Bronchial epithelial cell (primary cell): ENCODE measurements at regions not wholly inside any gene's neighbourhood (a gene's known extent, or its start where the extent isn't known, plus 50 kb on each side); places are given as distances from the start of the nearest gene placed in this dataset.
A peak's percentile ranks its signal among the peaks of the same experiment; 100 is the strongest.

Source experiments
- DNase-seq: peaks from one replicate; pipeline ENCODE4 v3.0.0-alpha.2; 2010; ENCODE audit warnings: low read depth
- FAIRE-seq: peaks from 2 replicates; lab custom pipeline; 2011; peaks lifted over from hg19 to GRCh38; lab: Jason Lieb, UNC
- H3K27me3 ChIP-seq: 2 replicates; pipeline ENCODE4 v1.5.1; 2011; ENCODE audit warnings: low read length; ENCODE audit not compliant: control insufficient read depth, insufficient read depth
- H3K36me3 ChIP-seq: 2 replicates; pipeline ENCODE4 v1.5.1; 2011; ENCODE audit warnings: low read length; ENCODE audit not compliant: control insufficient read depth, insufficient read depth
- H3K4me3 ChIP-seq: 2 replicates; pipeline ENCODE4 v1.5.1; 2011; ENCODE audit warnings: mild to moderate bottlenecking, low read depth, low read length, control low read depth
- CTCF ChIP-seq: IDR thresholded peaks from 2 replicates; pipeline ENCODE4 v1.5.1; 2011; ENCODE audit warnings: mild to moderate bottlenecking, moderate library complexity, low read length, control low read depth, inconsistent platforms; ENCODE audit not compliant: insufficient read depth, severe bottlenecking

GRCh38 chr1:207240325-207241101, 81.0 kb upstream of the CD55 start:
- no peaks in the 10 kb centered on the region for H3K27me3 ChIP-seq
- H3K36me3 ChIP-seq, result no peaks in the 10 kb centered on the region
- H3K4me3 ChIP-seq, result no peak overlapping the region
- no peak for TF ChIP-seq CTCF
- FAIRE-seq (no peak), DNase-seq (peak; percentile 100)

DNA sequence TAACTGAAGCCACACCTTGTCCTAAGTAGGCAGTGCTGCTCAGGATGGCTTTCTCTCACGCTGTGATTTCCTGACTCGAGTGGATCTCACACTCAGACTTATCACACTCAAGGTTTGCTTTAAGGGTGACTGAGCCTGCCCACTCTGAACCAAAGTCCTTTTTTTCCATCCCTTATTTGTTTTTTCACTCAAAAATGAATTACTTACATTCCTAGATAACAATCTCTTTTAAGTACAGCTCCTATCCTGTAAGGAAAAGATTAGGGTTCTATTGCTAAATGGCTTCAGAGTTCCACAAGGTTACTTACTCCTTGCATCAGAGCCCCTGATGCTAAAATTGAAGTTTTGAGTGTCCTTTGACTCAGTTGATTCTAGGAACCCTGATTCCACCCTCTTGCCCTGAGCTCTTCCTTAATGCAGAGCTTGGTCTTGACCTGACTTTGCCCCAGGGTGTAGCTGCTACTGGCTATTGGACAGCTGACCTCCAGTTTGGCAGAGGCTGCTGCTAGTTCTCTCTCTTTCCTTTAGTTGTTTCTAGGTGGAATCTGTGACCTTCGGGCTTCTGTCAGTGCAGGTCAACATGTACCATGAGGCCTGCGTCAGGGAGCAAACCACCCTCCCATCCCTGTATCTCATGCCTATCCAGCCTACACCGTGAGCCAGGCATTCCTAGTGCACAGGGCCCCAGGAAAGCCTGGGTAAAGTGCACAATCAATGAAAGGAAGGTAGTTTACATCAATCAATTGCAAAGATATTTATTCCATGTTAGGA, 80.1 kb upstream of the CD55 start:
- H3K4me3 ChIP-seq, result no peak overlapping the region
- H3K27me3 ChIP-seq, result no peaks in the 10 kb centered on the region
- TF ChIP-seq CTCF, result no peak
- DNase-seq, result no peak
- H3K36me3 ChIP-seq, result no peaks in the 10 kb centered on the region
- FAIRE-seq, result no peak

DNA sequence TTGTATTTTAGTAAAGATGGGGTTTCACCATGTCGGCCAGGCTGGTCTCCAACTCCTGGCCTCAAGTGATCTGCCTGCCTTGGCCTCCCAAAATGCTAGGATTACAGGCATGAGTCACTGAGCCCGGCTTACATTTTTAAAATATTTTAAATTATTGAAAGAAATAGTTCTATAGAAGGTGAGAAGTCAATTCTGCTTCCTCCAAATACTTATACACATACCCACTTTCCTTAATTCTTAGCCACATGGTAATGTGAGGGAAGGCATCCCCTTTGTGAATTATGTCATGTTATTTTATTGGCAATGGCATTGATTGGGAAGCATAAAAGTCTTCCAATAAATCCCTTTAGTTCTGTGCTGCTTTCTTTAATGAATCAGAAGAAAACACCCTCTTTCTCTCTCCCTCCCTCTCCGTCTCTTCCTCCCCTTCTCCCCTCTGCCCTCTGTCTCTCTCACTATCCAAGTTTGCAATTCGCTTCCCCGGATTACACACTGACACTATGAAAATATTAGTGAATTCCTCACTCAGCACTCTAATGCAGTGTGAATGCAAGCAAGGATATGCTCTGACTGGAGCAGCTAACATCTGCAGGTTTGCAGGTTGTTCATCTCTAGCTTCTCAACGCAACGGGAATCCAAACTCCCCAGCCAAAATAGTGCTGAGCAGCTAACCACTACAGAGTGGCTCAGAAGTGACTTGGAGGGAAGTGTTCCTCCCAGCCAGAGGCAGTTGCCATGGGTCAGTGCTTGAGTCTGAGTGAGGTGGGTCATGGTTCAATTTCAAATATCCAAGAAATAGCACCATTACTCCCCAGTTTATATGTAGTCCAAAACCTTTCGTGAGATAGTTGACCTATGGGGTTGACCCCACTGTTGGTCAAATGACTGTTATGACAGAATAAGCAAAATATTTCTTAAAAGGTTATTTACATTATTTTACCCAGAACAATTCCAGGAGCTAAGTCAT, 77.8 kb upstream of the CD55 start:
- FAIRE-seq, result no peak
- Histone ChIP-seq H3K36me3 (no peaks in the 10 kb centered on the region), H3K4me3 (no peak overlapping the region), H3K27me3 (no peaks in the 10 kb centered on the region)
- TF ChIP-seq CTCF, result no peak
- DNase-seq, result no peak

GRCh38 chr1:207244409-207244801, 77.1 kb upstream of the CD55 start:
- Histone ChIP-seq H3K36me3 (no peaks in the 10 kb centered on the region), H3K27me3 (no peaks in the 10 kb centered on the region), H3K4me3 (no peak overlapping the region)
- FAIRE-seq (no peak), DNase-seq (no peak)
- no peak for TF ChIP-seq CTCF

- no peaks in the 10 kb centered on the region for H3K36me3 ChIP-seq
- TF ChIP-seq CTCF, result no peak
- no peak overlapping the region for H3K4me3 ChIP-seq
- no peak for FAIRE-seq
- no peak for DNase-seq
- no peaks in the 10 kb centered on the region for H3K27me3 ChIP-seq
Measured at GRCh38 chr1:207245124-207245523, 76.4 kb upstream of the CD55 start.
